IgD-negative memory B cell (primary cell): ENCODE measurements at regions not wholly inside any gene's neighbourhood (a gene's known extent, or its start where the extent isn't known, plus 50 kb on each side); places are given as distances from the start of the nearest gene placed in this dataset.
"Not testable (repeated sequence)": the region's sequence is repeated elsewhere in the genome, so short reads cannot be mapped to it uniquely, and the experiment has no call there.

Experiments
- H3K27ac Mint-ChIP-seq, 3 donors: one replicate each; pipeline ENCODE4 v1.8.0; 2020 to 2022; ENCODE audit warnings: mild to moderate bottlenecking in 3 of 3, mixed read lengths in 3 of 3, moderate library complexity in 1 of 3
- H3K27me3 Mint-ChIP-seq: one replicate; pipeline ENCODE4 v1.8.0; 2021; ENCODE audit warnings: mixed read lengths
- H3K36me3 Mint-ChIP-seq: one replicate; pipeline ENCODE4 v1.8.0; 2020; ENCODE audit warnings: mild to moderate bottlenecking, mixed read lengths
- H3K4me1 Mint-ChIP-seq, 3 donors: one replicate each; pipeline ENCODE4 v1.8.0; 2020 to 2022; ENCODE audit warnings: mixed read lengths in 3 of 3, mild to moderate bottlenecking in 1 of 3
- H3K4me3 Mint-ChIP-seq, 4 donors: one replicate each; pipeline ENCODE4 v1.8.0; 2020 to 2022; ENCODE audit warnings: mild to moderate bottlenecking in 4 of 4, mixed read lengths in 4 of 4, moderate library complexity in 3 of 4
- H3K9me3 Mint-ChIP-seq, 3 donors: one replicate each; pipeline ENCODE4 v1.8.0; 2020 to 2021; ENCODE audit warnings: mixed read lengths in 3 of 3, mild to moderate bottlenecking in 1 of 3

DNA sequence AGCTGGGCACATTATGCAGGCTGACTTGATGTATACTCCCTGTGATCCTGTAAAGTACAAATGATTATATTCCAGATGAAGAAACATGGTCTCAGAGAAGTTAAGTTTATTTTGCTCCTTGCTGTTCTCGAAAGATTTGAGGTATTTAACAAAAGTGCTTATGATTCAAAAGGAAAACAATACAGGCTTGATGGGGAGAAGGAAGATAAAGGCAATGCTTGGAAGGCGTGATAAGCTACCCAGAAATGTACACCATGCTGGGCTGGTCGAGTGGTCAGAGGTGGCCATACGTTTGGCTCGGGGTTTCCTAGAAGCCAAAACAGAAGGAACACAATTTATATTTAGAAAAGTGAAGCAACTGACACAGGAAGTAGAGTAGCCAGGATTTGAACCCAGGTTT lies 201.0 kb downstream of the KTN1 start:
- Mint-ChIP-seq H3K27ac (no peak overlapping the region), H3K27me3 (peaks cover 2% of the 10 kb centered on the region), H3K9me3 (no peaks in the 10 kb centered on the region), H3K36me3 (no peaks in the 10 kb centered on the region), H3K4me1 (peaks cover 0 to 2% (median 0%) of the 10 kb centered on the region in 3 donors), H3K4me3 (no peak overlapping the region)

DNA sequence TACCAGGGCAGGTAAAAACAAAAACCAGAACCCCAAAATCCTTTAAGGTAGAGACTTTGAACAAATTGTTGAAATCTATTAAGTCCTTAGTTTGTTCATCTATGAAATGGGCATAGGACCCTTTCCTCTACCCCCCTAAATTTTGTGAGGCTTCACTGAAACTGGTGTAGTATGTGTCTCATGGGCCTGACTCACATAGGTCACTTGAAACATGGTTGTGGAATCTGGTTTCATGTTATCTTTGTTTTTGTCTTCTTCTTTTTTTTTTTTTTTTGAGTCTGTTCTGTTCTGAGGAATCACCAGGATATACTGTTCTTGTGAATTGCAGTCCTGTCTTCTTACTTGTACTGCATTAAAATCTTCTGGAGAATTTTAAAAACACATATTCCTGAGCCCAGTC lies 202.2 kb downstream of the KTN1 start:
- Mint-ChIP-seq H3K9me3 (no peaks in the 10 kb centered on the region), H3K4me1 (peaks cover 0 to 2% (median 0%) of the 10 kb centered on the region in 3 donors)

GRCh38 chr14:55789406-55789805 lies 209.4 kb downstream of the KTN1 start:
- peaks cover 0 to 1% (median 0%) of the 10 kb centered on the region in 3 donors for H3K9me3 Mint-ChIP-seq
- H3K27me3 Mint-ChIP-seq: no peaks in the 10 kb centered on the region
- no peaks in the 10 kb centered on the region for H3K4me1 Mint-ChIP-seq
- H3K4me3 Mint-ChIP-seq: no peak overlapping the region
- H3K27ac Mint-ChIP-seq: no peak overlapping the region
- H3K36me3 Mint-ChIP-seq: no peaks in the 10 kb centered on the region

More for the DNA sequence above, 202.2 kb downstream of the KTN1 start:
- Mint-ChIP-seq H3K27me3 (peaks cover 2% of the 10 kb centered on the region), H3K27ac (no peak overlapping the region), H3K4me3 (no peak overlapping the region), H3K36me3 (no peaks in the 10 kb centered on the region)

DNA sequence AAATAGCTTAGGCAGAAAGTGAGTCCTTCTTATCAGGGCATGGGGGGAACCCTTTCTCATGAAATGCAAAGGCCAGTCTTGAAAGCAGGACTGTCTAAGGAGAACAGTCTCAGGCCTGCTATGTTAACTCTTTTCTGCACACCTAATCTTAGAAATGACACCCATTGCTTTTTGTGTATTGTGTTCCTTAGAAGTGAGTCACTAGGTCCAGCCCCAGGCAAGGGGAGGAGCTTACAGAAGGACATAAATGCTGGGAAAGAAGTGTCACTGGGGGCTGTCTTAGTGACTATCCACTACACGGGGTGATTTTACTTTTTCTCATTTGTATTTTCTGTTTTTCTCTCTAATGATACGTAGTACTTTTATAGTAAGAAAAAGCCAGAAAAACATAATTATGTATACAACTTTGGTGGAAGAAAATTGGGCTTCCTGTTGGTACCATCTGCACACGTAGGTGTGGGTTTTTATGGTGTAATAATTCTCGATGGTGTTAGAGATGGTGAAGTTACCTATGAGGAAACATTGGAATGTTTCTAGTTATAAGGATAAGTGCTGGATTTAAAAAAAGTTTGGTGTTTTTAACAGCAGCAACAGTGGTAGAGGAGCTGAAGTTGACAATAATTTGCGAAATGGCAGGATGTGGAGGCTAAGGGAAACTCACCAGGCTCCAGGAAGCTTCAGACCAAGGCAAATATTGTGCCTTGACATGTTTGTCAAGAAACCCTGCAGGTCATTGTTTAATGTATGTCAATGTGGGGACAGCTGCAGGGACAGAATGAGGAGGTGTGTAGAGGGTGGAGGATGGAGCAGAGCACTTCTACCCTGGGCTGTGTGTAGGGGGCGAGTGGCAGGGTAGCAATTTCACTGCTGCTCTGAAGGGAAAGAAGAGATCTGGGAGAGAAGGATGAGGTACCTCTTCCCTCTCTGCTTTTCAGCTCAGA lies 214.9 kb downstream of the KTN1 start:
- Mint-ChIP-seq H3K9me3 (peaks cover 0 to 1% (median 0%) of the 10 kb centered on the region in 3 donors), H3K4me3 (no peak overlapping the region), H3K27me3 (no peaks in the 10 kb centered on the region), H3K27ac (no peak overlapping the region), H3K4me1 (no peaks in the 10 kb centered on the region), H3K36me3 (no peaks in the 10 kb centered on the region)

GRCh38 chr14:55796513-55796912 lies 216.5 kb downstream of the KTN1 start:
- not testable (repeated sequence) for H3K27me3 Mint-ChIP-seq, H3K4me3 Mint-ChIP-seq, H3K27ac Mint-ChIP-seq, H3K9me3 Mint-ChIP-seq, H3K36me3 Mint-ChIP-seq, H3K4me1 Mint-ChIP-seq

GRCh38 chr14:55798406-55798805 lies 218.4 kb downstream of the KTN1 start:
- Mint-ChIP-seq H3K9me3 (no peaks in the 10 kb centered on the region), H3K36me3 (peaks cover under 1% of the 10 kb centered on the region), H3K27me3 (no peaks in the 10 kb centered on the region), H3K4me1 (no peaks in the 10 kb centered on the region), H3K4me3 (no peak overlapping the region), H3K27ac (no peak overlapping the region)

- Mint-ChIP-seq H3K27me3 (no peaks in the 10 kb centered on the region), H3K4me3 (no peak overlapping the region), H3K27ac (no peak overlapping the region), H3K4me1 (no peaks in the 10 kb centered on the region), H3K36me3 (peaks cover 2% of the 10 kb centered on the region), H3K9me3 (peaks cover 0 to 2% (median 2%) of the 10 kb centered on the region in 3 donors)
Observed at GRCh38 chr14:55799508-55800095, 219.6 kb downstream of the KTN1 start.

DNA sequence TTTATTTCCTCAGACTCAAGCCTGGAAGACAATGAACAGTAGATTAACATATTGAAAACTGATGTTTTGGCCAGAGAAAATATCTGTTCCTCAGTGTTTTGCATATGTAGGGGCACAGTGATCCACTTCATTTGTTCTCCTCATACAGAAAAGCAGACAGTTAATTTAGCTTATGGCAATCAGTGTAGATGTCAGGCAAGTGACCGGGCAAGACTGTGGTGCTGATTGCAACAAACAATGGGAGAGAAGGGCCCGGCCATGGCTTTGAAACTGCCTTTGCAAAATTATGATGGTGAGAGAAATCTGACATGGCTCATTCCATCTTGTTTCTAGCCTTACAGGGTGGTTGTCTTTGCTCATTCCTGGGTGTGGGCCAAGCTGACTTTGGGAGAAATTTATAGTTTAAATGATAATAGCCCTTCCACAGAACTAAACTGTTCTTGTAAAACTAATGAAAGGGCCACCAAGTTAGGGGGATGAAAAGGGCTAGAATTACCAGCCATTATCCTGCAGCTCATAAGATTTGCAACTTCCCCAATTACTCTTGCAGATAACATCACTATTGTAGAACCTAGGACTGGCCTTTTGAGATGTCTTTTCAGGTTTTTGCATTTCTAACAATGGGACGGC lies 220.3 kb downstream of the KTN1 start:
- H3K27ac Mint-ChIP-seq: no peak overlapping the region
- no peak overlapping the region for H3K4me3 Mint-ChIP-seq
- H3K9me3 Mint-ChIP-seq: peaks cover 0 to 2% (median 2%) of the 10 kb centered on the region in 3 donors
- H3K27me3 Mint-ChIP-seq: no peaks in the 10 kb centered on the region
- H3K4me1 Mint-ChIP-seq: no peaks in the 10 kb centered on the region
- peaks cover 2% of the 10 kb centered on the region for H3K36me3 Mint-ChIP-seq

- Mint-ChIP-seq H3K4me1 (no peaks in the 10 kb centered on the region), H3K9me3 (peaks cover 0 to 2% (median 2%) of the 10 kb centered on the region in 3 donors), H3K4me3 (no peak overlapping the region), H3K27me3 (no peaks in the 10 kb centered on the region), H3K36me3 (peaks cover 2% of the 10 kb centered on the region), H3K27ac (no peak overlapping the region)
Observed at GRCh38 chr14:55801121-55801520, 221.1 kb downstream of the KTN1 start.

GRCh38 chr14:55802986-55803872 lies 223.2 kb downstream of the KTN1 start:
- H3K27ac Mint-ChIP-seq: no peak overlapping the region
- H3K36me3 Mint-ChIP-seq: peaks cover 4% of the 10 kb centered on the region
- peaks cover 0 to 4% (median 2%) of the 10 kb centered on the region in 3 donors for H3K9me3 Mint-ChIP-seq
- H3K4me3 Mint-ChIP-seq: no peak overlapping the region
- peaks cover 0 to 3% (median 1%) of the 10 kb centered on the region in 3 donors for H3K4me1 Mint-ChIP-seq
- no peaks in the 10 kb centered on the region for H3K27me3 Mint-ChIP-seq

DNA sequence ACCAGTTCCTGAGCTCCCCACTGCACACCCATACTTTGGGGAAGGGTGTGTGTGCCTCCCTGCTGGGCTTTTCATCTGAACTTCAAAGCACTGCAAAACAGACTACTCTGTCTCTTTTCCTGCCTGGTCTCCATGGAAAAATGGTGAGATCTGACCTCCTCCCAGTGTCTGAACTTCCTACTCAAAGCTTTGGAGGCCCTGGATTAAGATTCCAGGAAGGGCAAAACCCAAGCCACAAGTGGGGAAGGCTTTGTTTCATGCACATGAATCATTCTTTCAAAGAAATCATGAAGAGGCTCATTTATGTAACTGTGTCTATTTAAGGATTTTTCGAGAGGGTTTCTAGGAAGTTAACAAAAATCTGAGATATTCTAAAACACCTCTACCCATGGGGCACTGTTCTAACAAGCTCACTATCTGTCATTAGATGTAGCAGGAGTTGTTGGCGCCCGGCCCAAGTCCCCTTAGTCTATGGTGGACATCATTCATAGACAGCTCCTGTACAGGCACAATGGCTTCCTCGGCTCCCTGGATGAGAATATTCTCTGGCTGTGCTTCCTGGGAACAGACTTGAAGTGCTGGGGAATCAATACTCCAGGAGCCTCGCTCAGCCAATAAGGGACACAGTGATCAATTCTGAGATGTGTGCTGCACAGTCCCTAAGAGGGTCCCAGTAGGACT lies 224.0 kb downstream of the KTN1 start:
- Mint-ChIP-seq H3K9me3 (peaks cover 0 to 4% (median 2%) of the 10 kb centered on the region in 3 donors), H3K27me3 (no peaks in the 10 kb centered on the region), H3K4me3 (no peak overlapping the region), H3K36me3 (peaks cover 4% of the 10 kb centered on the region), H3K27ac (peak overlapping the region in 1 of 3 donors; percentile 67), H3K4me1 (peaks cover 0 to 3% (median 1%) of the 10 kb centered on the region in 3 donors)

- Mint-ChIP-seq H3K4me3 (no peak overlapping the region), H3K36me3 (peaks cover 4% of the 10 kb centered on the region), H3K27me3 (no peaks in the 10 kb centered on the region), H3K27ac (no peak overlapping the region), H3K4me1 (peaks cover 0 to 3% (median 1%) of the 10 kb centered on the region in 3 donors), H3K9me3 (peaks cover 0 to 4% (median 2%) of the 10 kb centered on the region in 3 donors)
Observed at GRCh38 chr14:55805250-55805649, 225.2 kb downstream of the KTN1 start.

DNA sequence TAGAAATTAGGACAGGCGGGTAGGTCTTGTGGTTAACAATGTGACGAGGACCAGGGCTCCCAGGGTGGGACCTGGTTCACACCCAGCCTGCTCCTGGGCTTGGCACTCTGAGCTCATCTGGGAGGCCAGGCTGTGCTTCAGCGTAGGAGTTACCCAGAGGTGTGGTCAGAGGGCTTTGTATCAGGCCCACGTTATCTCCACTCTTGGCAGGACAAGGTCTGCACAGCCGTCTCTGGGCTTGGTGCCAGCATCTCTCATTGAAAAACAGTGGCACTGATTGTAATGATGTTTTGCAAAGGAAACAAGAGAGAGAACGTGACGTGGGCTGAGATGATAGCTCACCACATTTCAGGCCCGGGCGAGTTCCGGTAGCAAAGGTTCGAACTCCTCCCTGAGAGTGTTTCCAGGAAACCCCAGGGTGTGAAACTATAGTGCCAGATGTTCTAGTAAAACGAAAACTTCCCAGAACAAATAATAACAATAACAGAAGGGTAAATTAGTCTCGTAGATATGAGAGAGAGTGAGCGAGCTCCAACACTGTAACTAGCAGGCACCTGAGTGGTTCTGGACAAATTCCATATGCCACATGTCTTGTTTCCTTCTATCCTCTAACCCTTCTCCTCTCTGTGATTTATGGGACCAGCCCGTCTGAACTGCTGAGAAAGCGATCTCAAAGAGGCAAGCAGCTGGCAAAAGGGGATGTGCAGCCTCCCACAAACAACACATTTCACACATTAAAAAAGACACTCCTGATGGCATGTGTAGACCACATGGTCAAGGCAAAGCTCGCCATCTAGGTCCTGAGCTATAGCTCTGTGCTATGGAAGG lies 227.3 kb downstream of the KTN1 start:
- Mint-ChIP-seq H3K36me3 (peaks cover 4% of the 10 kb centered on the region), H3K4me3 (peak overlapping the region in 1 of 4 donors; percentile 72), H3K9me3 (peaks cover 0 to 7% (median 3%) of the 10 kb centered on the region in 3 donors), H3K4me1 (peaks cover 0 to 3% (median 1%) of the 10 kb centered on the region in 3 donors), H3K27me3 (peaks cover 2% of the 10 kb centered on the region), H3K27ac (peak overlapping the region in 1 of 3 donors; percentile 45)
